ENCODE measurements at regions not wholly inside any gene's neighbourhood (a gene's known extent, or its start where the extent isn't known, plus 50 kb on each side); places are given as distances from the start of the nearest gene placed in this dataset.

- Histone ChIP-seq H3K4me1 (ENCODE audit: insufficient read depth) (no peaks in the 10 kb centered on the region), H3K27me3 (replicated peaks; ENCODE audit: insufficient read depth) (no peaks in the 10 kb centered on the region), H3F3A (ENCODE audit: insufficient read depth) (no peaks in the 10 kb centered on the region), H3K4me2 (ENCODE audit: unreplicated experiment) (no peak overlapping the region), H3K36me3 (ENCODE audit: low read depth) (no peaks in the 10 kb centered on the region), H3K27ac (no peak overlapping the region), H3K79me2 (ENCODE audit: insufficient read depth) (no peaks in the 10 kb centered on the region), H3K9me3 (ENCODE audit: low read depth) (no peaks in the 10 kb centered on the region), H2AFZ (no peak overlapping the region), H3K9me2 (ENCODE audit: insufficient read depth) (no peaks in the 10 kb centered on the region), H3K4me3 (no peak overlapping the region), H3K9ac (no peak overlapping the region), H4K20me1 (ENCODE audit: insufficient read depth) (no peaks in the 10 kb centered on the region)
- no peak for DNase-seq
- no peak for TF ChIP-seq EZH2 (IDR thresholded peaks at IDR 0.05; ENCODE audit: insufficient read depth, poor library complexity, severe bottlenecking)
- TF ChIP-seq EZH2phosphoT487 (IDR thresholded peaks at IDR 0.05; ENCODE audit: insufficient read depth, low read depth): no peak
- in situ Hi-C loops (cut with MboI): no loop called here
These were observed 457.2 kb upstream of the SLITRK1 start for GRCh38 chr13:84339456-84339855.

- no peaks in the 10 kb centered on the region for H3K9me2 ChIP-seq (ENCODE audit: insufficient read depth)
- 18 to 21% methylated on average over 2 of the region's 2 CpGs for WGBS, 2 experiments (ENCODE audit: low coverage in 1 of 2, low lambda C conversion rate in 2 of 2, missing lambda C conversion rate in 2 of 2)
- no peaks in the 10 kb centered on the region for H3K27me3 ChIP-seq (replicated peaks; ENCODE audit: insufficient read depth)
- no peak overlapping the region for H3K4me3 ChIP-seq
- no peaks in the 10 kb centered on the region for H3K9me3 ChIP-seq (ENCODE audit: low read depth)
- H4K20me1 ChIP-seq (ENCODE audit: insufficient read depth): no peaks in the 10 kb centered on the region
- no peaks in the 10 kb centered on the region for H3F3A ChIP-seq (ENCODE audit: insufficient read depth)
- no peaks in the 10 kb centered on the region for H3K36me3 ChIP-seq (ENCODE audit: low read depth)
- H3K4me2 ChIP-seq (ENCODE audit: unreplicated experiment): no peak overlapping the region
- H3K27ac ChIP-seq: no peak overlapping the region
- H3K9ac ChIP-seq: no peak overlapping the region
- no peak for TF ChIP-seq EZH2phosphoT487 (IDR thresholded peaks at IDR 0.05; ENCODE audit: insufficient read depth, low read depth)
- TF ChIP-seq EZH2 (IDR thresholded peaks at IDR 0.05; ENCODE audit: insufficient read depth, poor library complexity, severe bottlenecking): no peak
- no peaks in the 10 kb centered on the region for H3K4me1 ChIP-seq (ENCODE audit: insufficient read depth)
- no peaks in the 10 kb centered on the region for H3K79me2 ChIP-seq (ENCODE audit: insufficient read depth)
- no peak overlapping the region for H2AFZ ChIP-seq
- in situ Hi-C loops (cut with MboI): no loop called here
- no peak for DNase-seq
These were observed 450.1 kb upstream of the SLITRK1 start for GRCh38 chr13:84332346-84332745.

GRCh38 chr13:84315527-84315926 lies 433.3 kb upstream of the SLITRK1 start:
- in situ Hi-C loops (cut with MboI): no loop called here
- no peak overlapping the region for H3K4me2 ChIP-seq (ENCODE audit: unreplicated experiment)
- WGBS, 2 experiments (ENCODE audit: low coverage in 1 of 2, low lambda C conversion rate in 2 of 2, missing lambda C conversion rate in 2 of 2): 20 to 23% methylated on average over 4 of the region's 4 CpGs
- H3K9ac ChIP-seq: no peak overlapping the region
- no peaks in the 10 kb centered on the region for H3K4me1 ChIP-seq (ENCODE audit: insufficient read depth)
- no peak overlapping the region for H3K4me3 ChIP-seq
- no peaks in the 10 kb centered on the region for H3F3A ChIP-seq (ENCODE audit: insufficient read depth)
- no peak for DNase-seq
- H4K20me1 ChIP-seq (ENCODE audit: insufficient read depth): no peaks in the 10 kb centered on the region
- H3K27me3 ChIP-seq (replicated peaks; ENCODE audit: insufficient read depth): no peaks in the 10 kb centered on the region
- H3K36me3 ChIP-seq (ENCODE audit: low read depth): no peaks in the 10 kb centered on the region
- no peaks in the 10 kb centered on the region for H3K9me3 ChIP-seq (ENCODE audit: low read depth)
- no peak for TF ChIP-seq EZH2 (IDR thresholded peaks at IDR 0.05; ENCODE audit: insufficient read depth, poor library complexity, severe bottlenecking)
- TF ChIP-seq EZH2phosphoT487 (IDR thresholded peaks at IDR 0.05; ENCODE audit: insufficient read depth, low read depth): no peak
- no peak overlapping the region for H2AFZ ChIP-seq
- H3K9me2 ChIP-seq (ENCODE audit: insufficient read depth): no peaks in the 10 kb centered on the region
- H3K79me2 ChIP-seq (ENCODE audit: insufficient read depth): no peaks in the 10 kb centered on the region
- H3K27ac ChIP-seq: no peak overlapping the region

- Histone ChIP-seq H3K36me3 (ENCODE audit: low read depth) (no peaks in the 10 kb centered on the region), H3K4me2 (ENCODE audit: unreplicated experiment) (no peak overlapping the region), H3K4me1 (ENCODE audit: insufficient read depth) (no peaks in the 10 kb centered on the region), H3K4me3 (no peak overlapping the region), H3K27me3 (replicated peaks; ENCODE audit: insufficient read depth) (no peaks in the 10 kb centered on the region), H3K9me3 (ENCODE audit: low read depth) (no peaks in the 10 kb centered on the region), H3K9ac (no peak overlapping the region), H4K20me1 (ENCODE audit: insufficient read depth) (no peaks in the 10 kb centered on the region), H3K9me2 (ENCODE audit: insufficient read depth) (no peaks in the 10 kb centered on the region), H3K79me2 (ENCODE audit: insufficient read depth) (no peaks in the 10 kb centered on the region), H3K27ac (no peak overlapping the region), H3F3A (ENCODE audit: insufficient read depth) (no peaks in the 10 kb centered on the region), H2AFZ (no peak overlapping the region)
- no peak for DNase-seq
- in situ Hi-C loops (cut with MboI): no loop called here
- WGBS, 2 experiments (ENCODE audit: low coverage in 1 of 2, low lambda C conversion rate in 2 of 2, missing lambda C conversion rate in 2 of 2): 22 to 75% methylated on average over 1 of the region's 1 CpG
- TF ChIP-seq EZH2phosphoT487 (IDR thresholded peaks at IDR 0.05; ENCODE audit: insufficient read depth, low read depth) (no peak), EZH2 (IDR thresholded peaks at IDR 0.05; ENCODE audit: insufficient read depth, poor library complexity, severe bottlenecking) (no peak)
These were observed 420.8 kb upstream of the SLITRK1 start for GRCh38 chr13:84303035-84303434.

- Histone ChIP-seq H3K9ac (no peak overlapping the region), H3K4me2 (ENCODE audit: unreplicated experiment) (no peak overlapping the region), H3K79me2 (ENCODE audit: insufficient read depth) (no peaks in the 10 kb centered on the region), H3K27me3 (replicated peaks; ENCODE audit: insufficient read depth) (no peaks in the 10 kb centered on the region), H3K9me3 (ENCODE audit: low read depth) (no peaks in the 10 kb centered on the region), H3K4me3 (no peak overlapping the region), H3K36me3 (ENCODE audit: low read depth) (no peaks in the 10 kb centered on the region), H3K27ac (no peak overlapping the region), H4K20me1 (ENCODE audit: insufficient read depth) (no peaks in the 10 kb centered on the region), H3K4me1 (ENCODE audit: insufficient read depth) (no peaks in the 10 kb centered on the region), H3K9me2 (ENCODE audit: insufficient read depth) (no peaks in the 10 kb centered on the region), H3F3A (ENCODE audit: insufficient read depth) (no peaks in the 10 kb centered on the region), H2AFZ (no peak overlapping the region)
- no peak for DNase-seq
- in situ Hi-C loops (cut with MboI): no loop called here
- TF ChIP-seq EZH2phosphoT487 (IDR thresholded peaks at IDR 0.05; ENCODE audit: insufficient read depth, low read depth) (no peak), EZH2 (IDR thresholded peaks at IDR 0.05; ENCODE audit: insufficient read depth, poor library complexity, severe bottlenecking) (no peak)
These were observed 415.0 kb upstream of the SLITRK1 start for GRCh38 chr13:84297251-84297650.
